ENCODE measurements at regions not wholly inside any gene's neighbourhood (a gene's known extent, or its start where the extent isn't known, plus 50 kb on each side); places are given as distances from the start of the nearest gene placed in this dataset.

- no peak for DNase-seq (ENCODE audit: low read depth)
- TF ChIP-seq CTCF (IDR thresholded peaks at IDR 0.05; ENCODE audit: insufficient read depth, low read length): no peak
- H3K4me3 ChIP-seq (ENCODE audit: low read depth, low read length): no peak overlapping the region
Measured at GRCh38 chr1:83702356-83702755, 296.6 kb downstream of the TTLL7 start.

- no peak overlapping the region for H3K4me3 ChIP-seq (ENCODE audit: low read depth, low read length)
- no peak for DNase-seq (ENCODE audit: low read depth)
- TF ChIP-seq CTCF (IDR thresholded peaks at IDR 0.05; ENCODE audit: insufficient read depth, low read length): no peak
Measured at GRCh38 chr1:83701355-83701754, 297.6 kb downstream of the TTLL7 start.

- DNase-seq (ENCODE audit: low read depth): no peak
- no peak overlapping the region for H3K4me3 ChIP-seq (ENCODE audit: low read depth, low read length)
- no peak for TF ChIP-seq CTCF (IDR thresholded peaks at IDR 0.05; ENCODE audit: insufficient read depth, low read length)
Measured at GRCh38 chr1:83698644-83699043, 300.3 kb downstream of the TTLL7 start.

- no peak for TF ChIP-seq CTCF (IDR thresholded peaks at IDR 0.05; ENCODE audit: insufficient read depth, low read length)
Measured at GRCh38 chr1:83697961-83698360, 301.0 kb downstream of the TTLL7 start.

GRCh38 chr1:83697220-83697619, 301.7 kb downstream of the TTLL7 start:
- TF ChIP-seq CTCF (IDR thresholded peaks at IDR 0.05; ENCODE audit: insufficient read depth, low read length): no peak
- no peak for DNase-seq (ENCODE audit: low read depth)
- no peak overlapping the region for H3K4me3 ChIP-seq (ENCODE audit: low read depth, low read length)

More at GRCh38 chr1:83697961-83698360, 301.0 kb downstream of the TTLL7 start:
- H3K4me3 ChIP-seq (ENCODE audit: low read depth, low read length): no peak overlapping the region
- DNase-seq (ENCODE audit: low read depth): no peak

- DNase-seq (ENCODE audit: low read depth): no peak
- TF ChIP-seq CTCF (IDR thresholded peaks at IDR 0.05; ENCODE audit: insufficient read depth, low read length): no peak
- H3K4me3 ChIP-seq (ENCODE audit: low read depth, low read length): no peak overlapping the region
Measured at GRCh38 chr1:83694449-83694848, 304.5 kb downstream of the TTLL7 start.

- H3K4me3 ChIP-seq (ENCODE audit: low read depth, low read length): no peak overlapping the region
- no peak for TF ChIP-seq CTCF (IDR thresholded peaks at IDR 0.05; ENCODE audit: insufficient read depth, low read length)
- DNase-seq (ENCODE audit: low read depth): no peak
Measured at GRCh38 chr1:83693427-83694126, 305.4 kb downstream of the TTLL7 start.
